ENCODE measurements at regions not wholly inside any gene's neighbourhood (a gene's known extent, or its start where the extent isn't known, plus 50 kb on each side); places are given as distances from the start of the nearest gene placed in this dataset.
A peak's percentile ranks its signal among the peaks of the same experiment; 100 is the strongest.

DNA sequence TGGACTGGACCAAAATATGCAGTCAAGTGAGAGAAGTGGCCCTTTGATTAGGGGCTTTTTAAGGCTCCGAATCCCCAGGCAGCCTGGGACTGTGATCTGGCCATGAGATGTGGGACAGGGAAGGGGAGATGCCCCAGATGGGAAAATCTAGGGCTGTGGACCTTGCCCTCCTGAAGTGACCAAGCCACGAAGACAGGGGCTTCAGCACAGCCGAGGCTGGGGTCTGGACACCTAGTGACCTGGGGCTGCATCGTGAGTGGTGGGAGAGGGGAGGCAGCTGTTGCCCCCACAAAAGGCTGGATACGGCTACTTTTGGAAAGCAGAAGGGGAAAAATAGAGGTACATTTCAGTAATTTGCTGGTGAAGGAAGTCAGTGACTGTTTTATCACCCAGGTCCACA, 139.5 kb upstream of the SLC24A3 start:
- no peak for ATAC-seq
- Mint-ChIP-seq H3K9me3 (peaks cover 14% of the 10 kb centered on the region), H3K27me3 (ENCODE audit: low read depth) (no peaks in the 10 kb centered on the region; the same call in 1 of the 2 replicates), H3K4me1 (peaks cover 21% of the 10 kb centered on the region), H3K4me3 (no peak overlapping the region), H3K27ac (no peak overlapping the region), H3K36me3 (peaks cover 7% of the 10 kb centered on the region)
- POLR2A ChIA-PET: no interaction called here
- TF ChIP-seq GRHL2 (CRISPR knock-in tag; IDR thresholded peaks at IDR 0.05; ENCODE audit: insufficient replicate concordance, severe bottlenecking) (no peak), JUN (CRISPR knock-in tag; IDR thresholded peaks at IDR 0.05) (no peak), ZNF671 (CRISPR knock-in tag; IDR thresholded peaks at IDR 0.05) (no peak), EMX1 (CRISPR knock-in tag; IDR thresholded peaks at IDR 0.05) (no peak), IRF2 (CRISPR knock-in tag; IDR thresholded peaks at IDR 0.05; ENCODE audit: borderline replicate concordance, low read depth) (no peak)
- TF ChIP-seq, protein P1, sequence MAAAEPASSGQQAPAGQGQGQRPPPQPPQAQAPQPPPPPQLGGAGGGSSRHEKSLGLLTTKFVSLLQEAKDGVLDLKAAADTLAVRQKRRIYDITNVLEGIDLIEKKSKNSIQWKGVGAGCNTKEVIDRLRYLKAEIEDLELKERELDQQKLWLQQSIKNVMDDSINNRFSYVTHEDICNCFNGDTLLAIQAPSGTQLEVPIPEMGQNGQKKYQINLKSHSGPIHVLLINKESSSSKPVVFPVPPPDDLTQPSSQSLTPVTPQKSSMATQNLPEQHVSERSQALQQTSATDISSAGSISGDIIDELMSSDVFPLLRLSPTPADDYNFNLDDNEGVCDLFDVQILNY (CRISPR knock-in tag; IDR thresholded peaks at IDR 0.05): no peak
- TF ChIP-seq, protein P2, sequence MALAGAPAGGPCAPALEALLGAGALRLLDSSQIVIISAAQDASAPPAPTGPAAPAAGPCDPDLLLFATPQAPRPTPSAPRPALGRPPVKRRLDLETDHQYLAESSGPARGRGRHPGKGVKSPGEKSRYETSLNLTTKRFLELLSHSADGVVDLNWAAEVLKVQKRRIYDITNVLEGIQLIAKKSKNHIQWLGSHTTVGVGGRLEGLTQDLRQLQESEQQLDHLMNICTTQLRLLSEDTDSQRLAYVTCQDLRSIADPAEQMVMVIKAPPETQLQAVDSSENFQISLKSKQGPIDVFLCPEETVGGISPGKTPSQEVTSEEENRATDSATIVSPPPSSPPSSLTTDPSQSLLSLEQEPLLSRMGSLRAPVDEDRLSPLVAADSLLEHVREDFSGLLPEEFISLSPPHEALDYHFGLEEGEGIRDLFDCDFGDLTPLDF (CRISPR knock-in tag; IDR thresholded peaks at IDR 0.05): no peak
- TF ChIP-seq, protein P3, sequence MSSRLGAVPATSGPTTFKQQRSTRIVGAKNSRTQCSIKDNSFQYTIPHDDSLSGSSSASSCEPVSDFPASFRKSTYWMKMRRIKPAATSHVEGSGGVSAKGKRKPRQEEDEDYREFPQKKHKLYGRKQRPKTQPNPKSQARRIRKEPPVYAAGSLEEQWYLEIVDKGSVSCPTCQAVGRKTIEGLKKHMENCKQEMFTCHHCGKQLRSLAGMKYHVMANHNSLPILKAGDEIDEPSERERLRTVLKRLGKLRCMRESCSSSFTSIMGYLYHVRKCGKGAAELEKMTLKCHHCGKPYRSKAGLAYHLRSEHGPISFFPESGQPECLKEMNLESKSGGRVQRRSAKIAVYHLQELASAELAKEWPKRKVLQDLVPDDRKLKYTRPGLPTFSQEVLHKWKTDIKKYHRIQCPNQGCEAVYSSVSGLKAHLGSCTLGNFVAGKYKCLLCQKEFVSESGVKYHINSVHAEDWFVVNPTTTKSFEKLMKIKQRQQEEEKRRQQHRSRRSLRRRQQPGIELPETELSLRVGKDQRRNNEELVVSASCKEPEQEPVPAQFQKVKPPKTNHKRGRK (CRISPR knock-in tag; IDR thresholded peaks at IDR 0.05; ENCODE audit: borderline replicate concordance): no peak
- TF ChIP-seq, protein P4, sequence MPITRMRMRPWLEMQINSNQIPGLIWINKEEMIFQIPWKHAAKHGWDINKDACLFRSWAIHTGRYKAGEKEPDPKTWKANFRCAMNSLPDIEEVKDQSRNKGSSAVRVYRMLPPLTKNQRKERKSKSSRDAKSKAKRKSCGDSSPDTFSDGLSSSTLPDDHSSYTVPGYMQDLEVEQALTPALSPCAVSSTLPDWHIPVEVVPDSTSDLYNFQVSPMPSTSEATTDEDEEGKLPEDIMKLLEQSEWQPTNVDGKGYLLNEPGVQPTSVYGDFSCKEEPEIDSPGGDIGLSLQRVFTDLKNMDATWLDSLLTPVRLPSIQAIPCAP (CRISPR knock-in tag; IDR thresholded peaks at IDR 0.05): no peak
- DNase-seq (ENCODE audit: low spot score): no peak
- CTCF ChIA-PET: interaction anchor here (0.5 to 2.7 kb wide), 28 partner anchors 10 to 589 kb away, joined by 3 to 41 read pairs (median 5); partner anchors contain the start of gene SLC24A3

DNA sequence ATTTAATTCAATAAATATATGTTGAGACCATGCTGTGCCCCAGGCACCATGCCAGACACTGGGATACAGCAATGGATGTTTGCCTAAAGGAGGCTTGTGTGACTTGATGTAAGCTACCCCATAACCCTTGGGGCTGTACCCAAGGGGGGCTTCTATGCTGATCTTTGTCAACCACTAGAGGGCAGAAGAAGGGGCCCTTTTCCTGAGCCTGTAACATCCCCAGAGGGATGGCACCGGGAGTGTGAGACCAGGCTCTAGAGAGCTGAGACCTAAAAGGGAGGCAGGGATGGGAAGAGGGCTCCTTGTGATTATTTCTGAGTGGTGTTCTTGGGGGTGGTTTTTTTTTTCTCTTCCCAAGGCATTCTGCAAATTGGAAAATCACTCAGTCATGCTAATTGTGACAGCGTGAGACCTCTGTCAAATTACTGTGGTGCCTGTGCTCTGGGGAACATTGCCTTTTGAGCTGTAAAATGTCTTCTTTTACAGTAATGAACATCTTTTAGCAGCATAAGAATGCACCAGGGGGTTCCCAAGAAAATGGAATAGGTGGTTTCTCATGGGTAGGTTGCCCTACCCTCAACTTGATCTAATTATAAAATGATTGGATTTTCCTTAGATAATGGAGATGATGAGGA, 138.7 kb upstream of the SLC24A3 start:
- H3K27me3 Mint-ChIP-seq (ENCODE audit: low read depth): no peaks in the 10 kb centered on the region; the same call in 1 of the 2 replicates
- H3K4me3 Mint-ChIP-seq: no peak overlapping the region
- TF ChIP-seq CBFB (CRISPR knock-in tag; IDR thresholded peaks at IDR 0.05; ENCODE audit: low read depth): no peak
- TF ChIP-seq, protein P5, sequence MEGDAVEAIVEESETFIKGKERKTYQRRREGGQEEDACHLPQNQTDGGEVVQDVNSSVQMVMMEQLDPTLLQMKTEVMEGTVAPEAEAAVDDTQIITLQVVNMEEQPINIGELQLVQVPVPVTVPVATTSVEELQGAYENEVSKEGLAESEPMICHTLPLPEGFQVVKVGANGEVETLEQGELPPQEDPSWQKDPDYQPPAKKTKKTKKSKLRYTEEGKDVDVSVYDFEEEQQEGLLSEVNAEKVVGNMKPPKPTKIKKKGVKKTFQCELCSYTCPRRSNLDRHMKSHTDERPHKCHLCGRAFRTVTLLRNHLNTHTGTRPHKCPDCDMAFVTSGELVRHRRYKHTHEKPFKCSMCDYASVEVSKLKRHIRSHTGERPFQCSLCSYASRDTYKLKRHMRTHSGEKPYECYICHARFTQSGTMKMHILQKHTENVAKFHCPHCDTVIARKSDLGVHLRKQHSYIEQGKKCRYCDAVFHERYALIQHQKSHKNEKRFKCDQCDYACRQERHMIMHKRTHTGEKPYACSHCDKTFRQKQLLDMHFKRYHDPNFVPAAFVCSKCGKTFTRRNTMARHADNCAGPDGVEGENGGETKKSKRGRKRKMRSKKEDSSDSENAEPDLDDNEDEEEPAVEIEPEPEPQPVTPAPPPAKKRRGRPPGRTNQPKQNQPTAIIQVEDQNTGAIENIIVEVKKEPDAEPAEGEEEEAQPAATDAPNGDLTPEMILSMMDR (IDR thresholded peaks at IDR 0.05): peak; percentile 60; the same call in 1 of the 2 replicates
- DNase-seq (ENCODE audit: low spot score) (peak; percentile 57), ATAC-seq (peak; percentile 100)
- ChIA-PET POLR2A (interaction anchor here (0.7 kb wide), 1 partner anchor 31 kb away, joined by 3 read pairs; no protein-coding TSS in a partner anchor), CTCF (interaction anchor here (0.5 to 2.7 kb wide), 49 partner anchors 10 to 1764 kb away, joined by 3 to 41 read pairs (median 4); partner anchors contain the start of gene SLC24A3)
- peaks cover 8% of the 10 kb centered on the region for H3K9me3 Mint-ChIP-seq
- peaks cover 4% of the 10 kb centered on the region; the same call in 1 of the 2 replicates for H3K36me3 Mint-ChIP-seq
- peaks cover 21% of the 10 kb centered on the region for H3K4me1 Mint-ChIP-seq
- H3K27ac Mint-ChIP-seq: no peak overlapping the region

DNA sequence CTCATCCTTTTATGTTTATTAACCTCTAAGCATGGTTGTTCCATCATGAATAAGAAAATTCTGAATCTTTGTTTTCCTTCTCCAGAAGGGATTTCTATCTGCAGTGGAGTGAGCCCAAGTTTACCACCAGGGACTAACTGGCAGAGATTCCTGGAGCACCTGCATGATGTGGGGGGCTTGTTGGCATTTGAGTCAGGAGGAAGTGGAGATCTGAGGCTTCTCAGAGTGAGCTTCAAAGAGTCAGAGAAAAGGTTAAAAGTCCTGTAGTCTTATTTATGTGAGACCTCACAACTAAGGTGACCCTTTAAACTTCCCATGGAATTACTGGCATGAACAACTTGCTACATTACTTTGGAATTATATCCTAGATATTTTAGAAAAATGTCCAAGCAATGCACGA, 138.1 kb upstream of the SLC24A3 start:
- peaks cover 5% of the 10 kb centered on the region for H3K9me3 Mint-ChIP-seq
- ATAC-seq: no peak
- TF ChIP-seq, protein P6, sequence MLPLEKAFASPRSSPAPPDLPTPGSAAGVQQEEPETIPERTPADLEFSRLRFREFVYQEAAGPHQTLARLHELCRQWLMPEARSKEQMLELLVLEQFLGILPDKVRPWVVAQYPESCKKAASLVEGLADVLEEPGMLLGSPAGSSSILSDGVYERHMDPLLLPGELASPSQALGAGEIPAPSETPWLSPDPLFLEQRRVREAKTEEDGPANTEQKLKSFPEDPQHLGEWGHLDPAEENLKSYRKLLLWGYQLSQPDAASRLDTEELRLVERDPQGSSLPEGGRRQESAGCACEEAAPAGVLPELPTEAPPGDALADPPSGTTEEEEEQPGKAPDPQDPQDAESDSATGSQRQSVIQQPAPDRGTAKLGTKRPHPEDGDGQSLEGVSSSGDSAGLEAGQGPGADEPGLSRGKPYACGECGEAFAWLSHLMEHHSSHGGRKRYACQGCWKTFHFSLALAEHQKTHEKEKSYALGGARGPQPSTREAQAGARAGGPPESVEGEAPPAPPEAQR (CRISPR knock-in tag; IDR thresholded peaks at IDR 0.05): no peak
- TF ChIP-seq, protein P7, sequence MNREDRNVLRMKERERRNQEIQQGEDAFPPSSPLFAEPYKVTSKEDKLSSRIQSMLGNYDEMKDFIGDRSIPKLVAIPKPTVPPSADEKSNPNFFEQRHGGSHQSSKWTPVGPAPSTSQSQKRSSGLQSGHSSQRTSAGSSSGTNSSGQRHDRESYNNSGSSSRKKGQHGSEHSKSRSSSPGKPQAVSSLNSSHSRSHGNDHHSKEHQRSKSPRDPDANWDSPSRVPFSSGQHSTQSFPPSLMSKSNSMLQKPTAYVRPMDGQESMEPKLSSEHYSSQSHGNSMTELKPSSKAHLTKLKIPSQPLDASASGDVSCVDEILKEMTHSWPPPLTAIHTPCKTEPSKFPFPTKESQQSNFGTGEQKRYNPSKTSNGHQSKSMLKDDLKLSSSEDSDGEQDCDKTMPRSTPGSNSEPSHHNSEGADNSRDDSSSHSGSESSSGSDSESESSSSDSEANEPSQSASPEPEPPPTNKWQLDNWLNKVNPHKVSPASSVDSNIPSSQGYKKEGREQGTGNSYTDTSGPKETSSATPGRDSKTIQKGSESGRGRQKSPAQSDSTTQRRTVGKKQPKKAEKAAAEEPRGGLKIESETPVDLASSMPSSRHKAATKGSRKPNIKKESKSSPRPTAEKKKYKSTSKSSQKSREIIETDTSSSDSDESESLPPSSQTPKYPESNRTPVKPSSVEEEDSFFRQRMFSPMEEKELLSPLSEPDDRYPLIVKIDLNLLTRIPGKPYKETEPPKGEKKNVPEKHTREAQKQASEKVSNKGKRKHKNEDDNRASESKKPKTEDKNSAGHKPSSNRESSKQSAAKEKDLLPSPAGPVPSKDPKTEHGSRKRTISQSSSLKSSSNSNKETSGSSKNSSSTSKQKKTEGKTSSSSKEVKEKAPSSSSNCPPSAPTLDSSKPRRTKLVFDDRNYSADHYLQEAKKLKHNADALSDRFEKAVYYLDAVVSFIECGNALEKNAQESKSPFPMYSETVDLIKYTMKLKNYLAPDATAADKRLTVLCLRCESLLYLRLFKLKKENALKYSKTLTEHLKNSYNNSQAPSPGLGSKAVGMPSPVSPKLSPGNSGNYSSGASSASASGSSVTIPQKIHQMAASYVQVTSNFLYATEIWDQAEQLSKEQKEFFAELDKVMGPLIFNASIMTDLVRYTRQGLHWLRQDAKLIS (CRISPR knock-in tag; IDR thresholded peaks at IDR 0.05; ENCODE audit: borderline replicate concordance): no peak
- TF ChIP-seq CREB1 (CRISPR knock-in tag; IDR thresholded peaks at IDR 0.05): no peak
- TF ChIP-seq, protein P8, sequence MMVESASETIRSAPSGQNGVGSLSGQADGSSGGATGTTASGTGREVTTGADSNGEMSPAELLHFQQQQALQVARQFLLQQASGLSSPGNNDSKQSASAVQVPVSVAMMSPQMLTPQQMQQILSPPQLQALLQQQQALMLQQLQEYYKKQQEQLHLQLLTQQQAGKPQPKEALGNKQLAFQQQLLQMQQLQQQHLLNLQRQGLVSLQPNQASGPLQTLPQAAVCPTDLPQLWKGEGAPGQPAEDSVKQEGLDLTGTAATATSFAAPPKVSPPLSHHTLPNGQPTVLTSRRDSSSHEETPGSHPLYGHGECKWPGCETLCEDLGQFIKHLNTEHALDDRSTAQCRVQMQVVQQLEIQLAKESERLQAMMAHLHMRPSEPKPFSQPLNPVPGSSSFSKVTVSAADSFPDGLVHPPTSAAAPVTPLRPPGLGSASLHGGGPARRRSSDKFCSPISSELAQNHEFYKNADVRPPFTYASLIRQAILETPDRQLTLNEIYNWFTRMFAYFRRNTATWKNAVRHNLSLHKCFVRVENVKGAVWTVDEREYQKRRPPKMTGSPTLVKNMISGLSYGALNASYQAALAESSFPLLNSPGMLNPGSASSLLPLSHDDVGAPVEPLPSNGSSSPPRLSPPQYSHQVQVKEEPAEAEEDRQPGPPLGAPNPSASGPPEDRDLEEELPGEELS (CRISPR knock-in tag; IDR thresholded peaks at IDR 0.05): no peak

More for the DNA sequence above, 138.1 kb upstream of the SLC24A3 start:
- no peaks in the 10 kb centered on the region; the same call in 1 of the 2 replicates for H3K27me3 Mint-ChIP-seq (ENCODE audit: low read depth)
- POLR2A ChIA-PET: interaction anchor here (0.7 kb wide), 1 partner anchor 31 kb away, joined by 3 read pairs; no protein-coding TSS in a partner anchor
- H3K36me3 Mint-ChIP-seq: peaks cover 2% of the 10 kb centered on the region; the same call in 1 of the 2 replicates
- CTCF ChIA-PET: interaction anchor here (0.7 to 2.7 kb wide), 30 partner anchors 9 to 1763 kb away, joined by 3 to 41 read pairs (median 5); partner anchors contain the start of gene SLC24A3
- no peak overlapping the region for H3K27ac Mint-ChIP-seq
- peaks cover 21% of the 10 kb centered on the region for H3K4me1 Mint-ChIP-seq
- H3K4me3 Mint-ChIP-seq: no peak overlapping the region
- no peak for DNase-seq (ENCODE audit: low spot score)

Measured in WTC11 (cell line).